H1 (cell line): ENCODE measurements at regions not wholly inside any gene's neighbourhood (a gene's known extent, or its start where the extent isn't known, plus 50 kb on each side); places are given as distances from the start of the nearest gene placed in this dataset.

ENCODE experiments used
- CEBPB ChIP-seq: IDR thresholded peaks from 2 replicates; pipeline ENCODE4 v1.6.1; 2012; ENCODE audit warnings: low read depth, low read length
- GABPA ChIP-seq: IDR thresholded peaks from 2 replicates; pipeline ENCODE4 v1.6.1; 2011; ENCODE audit warnings: mild to moderate bottlenecking, low read length, moderate library complexity, borderline replicate concordance; ENCODE audit not compliant: insufficient read depth
- KDM1A ChIP-seq: fragments of 200-600, 300-600 bp; sonication (generic); IDR thresholded peaks from 2 replicates; pipeline ENCODE4 v1.7.1; 2016; ENCODE audit warnings: mild to moderate bottlenecking, low read length, borderline replicate concordance
- POLR2AphosphoS5 ChIP-seq: IDR thresholded peaks from 2 replicates; pipeline ENCODE4 v1.6.1; 2011; ENCODE audit warnings: low read depth, low read length
- TF ChIP-seq, protein P1 (sequence below), 3 experiments: IDR thresholded peaks; 1 replicate in 2 of 3; 2 replicates in 1 of 3; pipeline versions ENCODE4 v1.5.1 to v1.6.1; 2011; ENCODE audit warnings: low read length in 3 of 3, mild to moderate bottlenecking in 3 of 3, inconsistent platforms in 2 of 3, low read depth in 1 of 3, moderate library complexity in 1 of 3; ENCODE audit not compliant: insufficient read depth in 1 of 3; ENCODE audit errors: control extremely low read depth in 1 of 3

DNA sequence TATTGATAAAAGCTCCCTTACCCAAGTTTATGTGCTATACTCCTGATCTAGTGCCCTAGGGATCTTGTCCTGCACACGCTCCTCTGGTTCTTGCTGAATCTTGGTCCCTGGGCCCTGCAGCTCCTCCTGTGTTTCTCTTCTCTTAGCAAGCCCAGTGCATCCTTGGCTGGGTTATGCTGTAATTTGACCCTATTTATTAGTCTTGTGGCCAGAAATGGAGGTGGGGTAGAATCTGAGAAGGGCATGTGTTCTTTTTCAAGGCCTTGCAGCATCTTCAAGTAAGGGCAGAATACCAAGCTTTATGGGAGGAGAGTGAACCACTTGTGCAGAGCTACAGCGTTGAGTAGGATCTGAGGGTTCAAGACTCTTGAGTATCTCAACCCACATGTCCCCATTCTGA, 366.8 kb downstream of the FAM170A start:
- TF ChIP-seq GABPA (no peak), POLR2AphosphoS5 (no peak), KDM1A (no peak), CEBPB (no peak)
- TF ChIP-seq, protein P1, sequence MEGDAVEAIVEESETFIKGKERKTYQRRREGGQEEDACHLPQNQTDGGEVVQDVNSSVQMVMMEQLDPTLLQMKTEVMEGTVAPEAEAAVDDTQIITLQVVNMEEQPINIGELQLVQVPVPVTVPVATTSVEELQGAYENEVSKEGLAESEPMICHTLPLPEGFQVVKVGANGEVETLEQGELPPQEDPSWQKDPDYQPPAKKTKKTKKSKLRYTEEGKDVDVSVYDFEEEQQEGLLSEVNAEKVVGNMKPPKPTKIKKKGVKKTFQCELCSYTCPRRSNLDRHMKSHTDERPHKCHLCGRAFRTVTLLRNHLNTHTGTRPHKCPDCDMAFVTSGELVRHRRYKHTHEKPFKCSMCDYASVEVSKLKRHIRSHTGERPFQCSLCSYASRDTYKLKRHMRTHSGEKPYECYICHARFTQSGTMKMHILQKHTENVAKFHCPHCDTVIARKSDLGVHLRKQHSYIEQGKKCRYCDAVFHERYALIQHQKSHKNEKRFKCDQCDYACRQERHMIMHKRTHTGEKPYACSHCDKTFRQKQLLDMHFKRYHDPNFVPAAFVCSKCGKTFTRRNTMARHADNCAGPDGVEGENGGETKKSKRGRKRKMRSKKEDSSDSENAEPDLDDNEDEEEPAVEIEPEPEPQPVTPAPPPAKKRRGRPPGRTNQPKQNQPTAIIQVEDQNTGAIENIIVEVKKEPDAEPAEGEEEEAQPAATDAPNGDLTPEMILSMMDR (IDR thresholded peaks at IDR 0.05; ENCODE audit: control extremely low read depth in 1 of 3, insufficient read depth in 1 of 3, low read depth in 1 of 3, low read length in 3 of 3), result no peak
